IMR-90 (cell line): ENCODE measurements at regions not wholly inside any gene's neighbourhood (a gene's known extent, or its start where the extent isn't known, plus 50 kb on each side); places are given as distances from the start of the nearest gene placed in this dataset.

Experiments
- ATAC-seq: fragments of 200-7000 bp; cut with Tn5 transposase; 2 replicates; pipeline ENCODE4 v1.9.1; 2020; ENCODE audit warnings: low read depth, mild to moderate bottlenecking, moderate library complexity
- BruUV-seq: library from RNA; stranded (reverse); fragments of 400-500 nt; replicated peaks from 2 replicates; lab custom pipeline; 2021; lab: Mats Ljungman, UMichigan
- CTCF ChIA-PET: fragments of 300-600 bp; formaldehyde crosslinking; extraction: SDS; loops from one replicate; lab custom pipeline; 2021; ENCODE audit warnings: antibody characterized with exemption; lab: Yijun Ruan, JAX
- POLR2A ChIA-PET: fragments of 300-600 bp; sonication (Branson Sonifier 250); formaldehyde crosslinking; loops from one replicate; lab custom pipeline; 2022; ENCODE audit warnings: antibody characterized with exemption; ENCODE audit not compliant: unreplicated experiment; lab: Charles Lee
- DNase-seq: peaks from one replicate; pipeline ENCODE4 v3.0.0; 2013
- H2AFZ ChIP-seq: replicated peaks from 2 replicates; pipeline ENCODE3; 2013; ENCODE audit warnings: low read length, mild to moderate bottlenecking; ENCODE audit not compliant: poor library complexity
- H2AK5ac ChIP-seq: 2 replicates; pipeline ENCODE4 v1.6.1; 2013; ENCODE audit warnings: low read depth, low read length, inconsistent platforms
- H2AK9ac ChIP-seq: replicated peaks from 2 replicates; pipeline ENCODE3; 2013; ENCODE audit warnings: mild to moderate bottlenecking, low read depth, low read length, moderate library complexity; ENCODE audit not compliant: poor library complexity
- H2BK120ac ChIP-seq: 2 replicates; pipeline ENCODE4 v1.6.1; 2013; ENCODE audit warnings: low read depth, low read length, inconsistent platforms
- H2BK15ac ChIP-seq: 3 replicates; pipeline ENCODE4 v1.6.1; 2013; ENCODE audit warnings: low read depth, low read length, inconsistent platforms
- H2BK20ac ChIP-seq: 2 replicates; pipeline ENCODE4 v1.6.1; 2013; ENCODE audit warnings: low read depth, mild to moderate bottlenecking, inconsistent platforms, low read length, moderate library complexity
- H2BK5ac ChIP-seq: 2 replicates; pipeline ENCODE4 v1.6.1; 2013; ENCODE audit warnings: mild to moderate bottlenecking, low read depth, low read length, inconsistent platforms; ENCODE audit not compliant: poor library complexity, severe bottlenecking
- H3K14ac ChIP-seq: replicated peaks from 2 replicates; pipeline ENCODE4 v1.6.1; 2013; ENCODE audit warnings: low read depth, low read length, inconsistent platforms
- H3K18ac ChIP-seq: 2 replicates; pipeline ENCODE4 v1.6.1; 2013; ENCODE audit warnings: low read depth, low read length, control low read depth
- H3K23ac ChIP-seq: 2 replicates; pipeline ENCODE4 v1.6.1; 2013; ENCODE audit warnings: low read depth, low read length, inconsistent platforms
- H3K27ac ChIP-seq: 2 replicates; pipeline ENCODE4 v1.5.1; 2013; ENCODE audit warnings: mild to moderate bottlenecking, control low read depth, low read length; ENCODE audit not compliant: insufficient read depth
- H3K27me3 ChIP-seq: 2 replicates; pipeline ENCODE4 v1.6.1; 2013; ENCODE audit warnings: low read length; ENCODE audit not compliant: control insufficient read depth, insufficient read depth
- H3K36me3 ChIP-seq: 2 replicates; pipeline ENCODE4 v1.6.1; 2013; ENCODE audit warnings: low read length, mixed read lengths; ENCODE audit not compliant: control insufficient read depth, insufficient read depth
- H3K4ac ChIP-seq: 2 replicates; pipeline ENCODE4 v1.6.1; 2013; ENCODE audit warnings: low read depth, low read length, inconsistent platforms
- H3K4me1 ChIP-seq: 2 replicates; pipeline ENCODE4 v1.6.1; 2013; ENCODE audit warnings: low read length, mixed read lengths; ENCODE audit not compliant: control insufficient read depth, insufficient read depth
- H3K4me2 ChIP-seq: 2 replicates; pipeline ENCODE4 v1.6.1; 2013; ENCODE audit warnings: low read depth, mild to moderate bottlenecking, control low read depth, low read length, moderate library complexity
- H3K4me3 ChIP-seq: 2 replicates; pipeline ENCODE4 v1.5.1; 2013; ENCODE audit warnings: low read depth, mild to moderate bottlenecking, control low read depth, low read length, moderate library complexity; ENCODE audit not compliant: insufficient read depth
- H3K56ac ChIP-seq: 2 replicates; pipeline ENCODE4 v1.6.1; 2013; ENCODE audit warnings: low read length, inconsistent platforms; ENCODE audit not compliant: insufficient read depth; ENCODE audit errors: extremely low read depth
- H3K79me1 ChIP-seq, 2 experiments: 2 replicates each; pipeline ENCODE4 v1.6.1; 2013; ENCODE audit warnings: low read length in 2 of 2, inconsistent platforms in 1 of 2, low read depth in 1 of 2
- H3K9ac ChIP-seq: 2 replicates; pipeline ENCODE4 v1.6.1; 2013; ENCODE audit warnings: low read depth, low read length, control low read depth
- H3K9me1 ChIP-seq: 2 replicates; pipeline ENCODE4 v1.6.1; 2013; ENCODE audit warnings: low read length, inconsistent platforms; ENCODE audit not compliant: insufficient read depth
- H3K9me3 ChIP-seq: 2 replicates; pipeline ENCODE4 v1.6.1; 2013; ENCODE audit warnings: low read length; ENCODE audit not compliant: control insufficient read depth, insufficient read depth
- H4K20me1 ChIP-seq: 2 replicates; pipeline ENCODE4 v1.6.1; 2013; ENCODE audit warnings: low read length, inconsistent platforms; ENCODE audit not compliant: insufficient read depth
- H4K5ac ChIP-seq: 2 replicates; pipeline ENCODE4 v1.6.1; 2013; ENCODE audit warnings: mild to moderate bottlenecking, low read depth, low read length, control low read depth
- H4K8ac ChIP-seq, 2 experiments: 2 replicates each; pipeline ENCODE4 v1.6.1; 2013; ENCODE audit warnings: low read depth in 2 of 2, low read length in 2 of 2, control low read depth in 1 of 2, inconsistent platforms in 1 of 2
- H4K91ac ChIP-seq: 2 replicates; pipeline ENCODE4 v1.6.1; 2013; ENCODE audit warnings: low read depth, low read length, inconsistent platforms; ENCODE audit not compliant: insufficient read depth
- CTCF ChIP-seq: conservative IDR thresholded peaks from 2 replicates; pipeline ENCODE4 v1.5.1; 2012; ENCODE audit warnings: mild to moderate bottlenecking, low read depth, low read length, improper control_type of control experiment
- MAFK ChIP-seq: IDR thresholded peaks from 2 replicates; pipeline ENCODE4 v1.6.1; 2012; ENCODE audit warnings: low read depth, low read length, improper control_type of control experiment
- MAZ ChIP-seq: IDR thresholded peaks from 2 replicates; pipeline ENCODE4 v1.6.1; 2012; ENCODE audit warnings: low read depth, mild to moderate bottlenecking, low read length, improper control_type of control experiment, moderate library complexity, borderline replicate concordance
- RAD21 ChIP-seq: IDR thresholded peaks from 2 replicates; pipeline ENCODE4 v1.6.1; 2012; ENCODE audit warnings: low read length, improper control_type of control experiment
- SMC3 ChIP-seq: fragments of 150-350 bp; IDR thresholded peaks from 2 replicates; pipeline ENCODE4 v1.6.1; 2016; ENCODE audit warnings: low read depth, mild to moderate bottlenecking, antibody characterized with exemption, low read length, moderate library complexity
- WGBS, 2 experiments: methylation state at CpG; one replicate each; pipeline versions ENCODE4 v1.1.5 to v1.1.7; 2013; ENCODE audit warnings: missing lambda C conversion rate in 2 of 2; ENCODE audit not compliant: insufficient read length in 1 of 2; ENCODE audit errors: extremely low coverage in 2 of 2; 5-methylcytosine and 5-hydroxymethylcytosine counted together
- dilution Hi-C: fragments of 300-500 bp; cut with HindIII; formaldehyde crosslinking; loops from one replicate; pipeline ENCODE4 v1.14.3; 2018; ENCODE audit warnings: low sequenced_read_pairs; ENCODE audit not compliant: unreplicated experiment
- in situ Hi-C: fragments of 300-500 bp; cut with MboI; formaldehyde crosslinking; loops from 3 replicates; pipeline ENCODE4 v1.14.3; 2019; ENCODE audit warnings: low sequenced_read_pairs, inconsistent platforms, mixed read lengths
- intact Hi-C: fragments of 100-400 bp; cut with micrococcal nuclease; formaldehyde crosslinking; loops from 2 replicates; pipeline ENCODE4 v1.10.0; 2022

GRCh38 chr6:166707045-166707444 is 80.0 kb upstream of the RPS6KA2 start:
- no peak overlapping the region for H3K4ac ChIP-seq
- no peak overlapping the region for H3K27ac ChIP-seq
- 10% methylated on average over 2 of the region's 10 CpGs; no CpG with 5 or more reads in 1 of the 2 experiments for WGBS, 2 experiments
- intact Hi-C loops (no loop called here), dilution Hi-C loops (no loop called here), in situ Hi-C loops (no loop called here)
- no peak overlapping the region for H3K18ac ChIP-seq
- H3K4me3 ChIP-seq: no peak overlapping the region
- H3K14ac ChIP-seq: no peak overlapping the region
- no peak overlapping the region for H3K4me2 ChIP-seq
- no peaks in the 10 kb centered on the region for H3K9me3 ChIP-seq
- H3K9me1 ChIP-seq: no peaks in the 10 kb centered on the region
- no peak overlapping the region for H4K91ac ChIP-seq
- H3K23ac ChIP-seq: no peak overlapping the region
- no peaks in the 10 kb centered on the region for H3K79me1 ChIP-seq
- no peak overlapping the region for H2BK5ac ChIP-seq
- no peaks in the 10 kb centered on the region for H3K4me1 ChIP-seq
- CTCF ChIA-PET: interaction anchor here (0.6 kb wide), 2 partner anchors 68 to 354 kb away, joined by 3 to 5 read pairs; no protein-coding TSS in a partner anchor
- H2AFZ ChIP-seq: no peak overlapping the region
- no TSS peak for BruUV-seq
- no peak overlapping the region for H4K5ac ChIP-seq
- ATAC-seq (peak; percentile 80), DNase-seq (peak; percentile 8)
- no peak overlapping the region for H2BK15ac ChIP-seq
- peaks cover 22% of the 10 kb centered on the region for H3K27me3 ChIP-seq
- TF ChIP-seq RAD21: peak; percentile 24; the same call in 1 of the 2 replicates
- TF ChIP-seq CTCF: peak; percentile 36
- TF ChIP-seq MAFK: no peak
- TF ChIP-seq MAZ: no peak
- TF ChIP-seq SMC3: peak; percentile 14; the same call in 1 of the 2 replicates
- H2AK9ac ChIP-seq: no peak overlapping the region
- POLR2A ChIA-PET: no interaction called here
- H2BK20ac ChIP-seq: no peak overlapping the region
- no peaks in the 10 kb centered on the region for H4K20me1 ChIP-seq
- H2BK120ac ChIP-seq: no peak overlapping the region
- no peak overlapping the region for H3K9ac ChIP-seq
- no peak overlapping the region for H3K56ac ChIP-seq
- H4K8ac ChIP-seq: no peak overlapping the region
- no peak overlapping the region for H2AK5ac ChIP-seq
- no peaks in the 10 kb centered on the region for H3K36me3 ChIP-seq
